Panc1 (cell line): ENCODE measurements at regions not wholly inside any gene's neighbourhood (a gene's known extent, or its start where the extent isn't known, plus 50 kb on each side); places are given as distances from the start of the nearest gene placed in this dataset.

Experiments
- ATAC-seq: fragments of 200-7000 bp; cut with Tn5 transposase; 2 replicates; pipeline ENCODE4 v1.9.1; 2020; ENCODE audit warnings: mild to moderate bottlenecking, moderate library complexity
- BruUV-seq: library from RNA; stranded (reverse); fragments of 400-500 nt; replicated peaks from 2 replicates; lab custom pipeline; 2021; lab: Mats Ljungman, UMichigan
- CTCF ChIA-PET: fragments of 300-600 bp; sonication (Branson Sonifier 250); formaldehyde crosslinking; loops from one replicate; lab custom pipeline; 2022; ENCODE audit warnings: antibody characterized with exemption; lab: Charles Lee
- POLR2A ChIA-PET: fragments of 300-600 bp; sonication (Branson Sonifier 250); formaldehyde crosslinking; loops from one replicate; lab custom pipeline; 2022; ENCODE audit warnings: antibody characterized with exemption; lab: Charles Lee
- DNase-seq: peaks from one replicate; pipeline ENCODE4 v3.0.0-alpha.2; 2010; ENCODE audit warnings: low read depth, low spot score
- H3K27ac ChIP-seq: 2 replicates; pipeline ENCODE4 v1.5.1; 2011; ENCODE audit warnings: mild to moderate bottlenecking, low read length, inconsistent platforms
- H3K27me3 ChIP-seq: fragments of 200-500 bp; sonication (Bioruptor generic); 2 replicates; pipeline ENCODE4 v1.6.0; 2014; ENCODE audit warnings: low read length, inconsistent platforms; ENCODE audit not compliant: control insufficient read depth, insufficient read depth
- H3K36me3 ChIP-seq: fragments of 200-500 bp; sonication (Bioruptor generic); 2 replicates; pipeline ENCODE4 v1.5.1; 2014; ENCODE audit warnings: inconsistent platforms, mild to moderate bottlenecking, low read length, moderate library complexity; ENCODE audit not compliant: control insufficient read depth, insufficient read depth
- H3K4me1 ChIP-seq: 2 replicates; pipeline ENCODE4 v1.5.1; 2011; ENCODE audit warnings: inconsistent platforms, mild to moderate bottlenecking, low read length, moderate library complexity; ENCODE audit not compliant: control insufficient read depth, insufficient read depth
- H3K4me3 ChIP-seq, 2 experiments: 2 replicates each; pipeline ENCODE4 v1.5.1; 2011 to 2012; ENCODE audit warnings: low read depth in 2 of 2, low read length in 2 of 2, mild to moderate bottlenecking in 2 of 2, inconsistent platforms in 1 of 2, moderate library complexity in 1 of 2
- H3K9me3 ChIP-seq: fragments of 200-500 bp; sonication (Bioruptor generic); 2 replicates; pipeline ENCODE4 v1.5.1; 2014; ENCODE audit warnings: low read depth, mild to moderate bottlenecking, inconsistent platforms, low read length, moderate library complexity; ENCODE audit not compliant: control insufficient read depth, insufficient read depth
- CTCF ChIP-seq: fragments of 450-650 bp; IDR thresholded peaks from 2 replicates; pipeline ENCODE4 v1.5.1; 2017; ENCODE audit warnings: mild to moderate bottlenecking
- POLR2AphosphoS5 ChIP-seq: IDR thresholded peaks from 2 replicates; pipeline ENCODE4 v1.6.1; 2012; ENCODE audit warnings: mild to moderate bottlenecking, low read depth, low read length, moderate library complexity
- REST ChIP-seq, 2 experiments: IDR thresholded peaks; 2 replicates each; pipeline ENCODE4 v1.6.1; 2011 to 2012; ENCODE audit warnings: low read depth in 2 of 2, control low read depth in 1 of 2, low read length in 1 of 2, mild to moderate bottlenecking in 1 of 2, moderate library complexity in 1 of 2; ENCODE audit not compliant: insufficient read depth in 1 of 2
- SIN3A ChIP-seq: IDR thresholded peaks from 2 replicates; pipeline ENCODE4 v1.6.1; 2012; ENCODE audit warnings: low read depth, mild to moderate bottlenecking, low read length, moderate library complexity, borderline replicate concordance; ENCODE audit not compliant: insufficient read depth
- TCF7L2 ChIP-seq: IDR thresholded peaks from 2 replicates; pipeline ENCODE4 v1.6.1; 2011; ENCODE audit warnings: mild to moderate bottlenecking, low read depth, low read length, inconsistent platforms
- in situ Hi-C: cut with HindIII; loops from 2 replicates; pipeline ENCODE4 v1.10.0; 2016; ENCODE audit warnings: low sequenced_read_pairs, low pct_unique_long_range_greater_than_20kb
- intact Hi-C: fragments of 100-400 bp; cut with micrococcal nuclease; formaldehyde crosslinking; loops from one replicate; pipeline ENCODE4 v1.10.0; 2022; ENCODE audit not compliant: unreplicated experiment

GRCh38 chr6:63121166-63121565, 90.1 kb upstream of the FKBP1C start:
- in situ Hi-C loops = no loop called here
- TF ChIP-seq CTCF (peak; percentile 26; the same call in 1 of the 2 replicates), SIN3A (no peak)
- CTCF ChIA-PET = no interaction called here
- Histone ChIP-seq H3K27ac (no peak overlapping the region), H3K4me1 (no peaks in the 10 kb centered on the region), H3K36me3 (no peaks in the 10 kb centered on the region), H3K9me3 (no peaks in the 10 kb centered on the region), H3K4me3 (no peak overlapping the region), H3K27me3 (no peaks in the 10 kb centered on the region)
- no peak for DNase-seq
- POLR2A ChIA-PET = no interaction called here
- BruUV-seq = no TSS peak
- no peak for ATAC-seq
- intact Hi-C loops = no loop called here

GRCh38 chr6:63140114-63140513, 71.2 kb upstream of the FKBP1C start:
- Histone ChIP-seq H3K27me3 (no peaks in the 10 kb centered on the region), H3K9me3 (no peaks in the 10 kb centered on the region), H3K4me3 (no peak overlapping the region), H3K4me1 (no peaks in the 10 kb centered on the region), H3K36me3 (no peaks in the 10 kb centered on the region), H3K27ac (no peak overlapping the region)
- no TSS peak for BruUV-seq
- in situ Hi-C loops = no loop called here
- ATAC-seq = no peak
- no peak for TF ChIP-seq REST (IDR thresholded peaks at IDR 0.05; ENCODE audit: insufficient read depth in 1 of 2, low read depth in 2 of 2, low read length in 1 of 2)
- no peak for TF ChIP-seq POLR2AphosphoS5
- no peak for TF ChIP-seq SIN3A
- TF ChIP-seq TCF7L2 = no peak
- TF ChIP-seq CTCF = no peak
- intact Hi-C loops = no loop called here
- ChIA-PET POLR2A (no interaction called here), CTCF (no interaction called here)
- no peak for DNase-seq
